ENCODE measurements at regions not wholly inside any gene's neighbourhood (a gene's known extent, or its start where the extent isn't known, plus 50 kb on each side); places are given as distances from the start of the nearest gene placed in this dataset.

GRCh38 chr17:73802871-73803270 is 158.6 kb upstream of the SDK2 start:
- TF ChIP-seq SIN3A (IDR thresholded peaks at IDR 0.05; ENCODE audit: borderline replicate concordance, insufficient read depth, low read length) (no peak), POLR2AphosphoS5 (IDR thresholded peaks at IDR 0.05; ENCODE audit: low read depth, low read length) (no peak), TAF1 (IDR thresholded peaks at IDR 0.05; ENCODE audit: borderline replicate concordance, insufficient read depth, low read length) (no peak), FOXP2 (optimal IDR thresholded peaks at IDR 0.05; ENCODE audit: borderline replicate concordance, extremely low read depth, extremely low read length, insufficient read depth) (no peak), REST (IDR thresholded peaks at IDR 0.05; ENCODE audit: insufficient read depth in 1 of 2, low read depth in 2 of 2, low read length in 2 of 2) (no peak)

GRCh38 chr17:73803964-73804435 is 159.8 kb upstream of the SDK2 start:
- TF ChIP-seq REST (IDR thresholded peaks at IDR 0.05; ENCODE audit: insufficient read depth in 1 of 2, low read depth in 2 of 2, low read length in 2 of 2): no peak

GRCh38 chr17:73806768-73807167 is 162.5 kb upstream of the SDK2 start:
- TF ChIP-seq POLR2AphosphoS5 (IDR thresholded peaks at IDR 0.05; ENCODE audit: low read depth, low read length) (no peak), REST (IDR thresholded peaks at IDR 0.05; ENCODE audit: insufficient read depth in 1 of 2, low read depth in 2 of 2, low read length in 2 of 2) (no peak), TAF1 (IDR thresholded peaks at IDR 0.05; ENCODE audit: borderline replicate concordance, insufficient read depth, low read length) (no peak), FOXP2 (optimal IDR thresholded peaks at IDR 0.05; ENCODE audit: borderline replicate concordance, extremely low read depth, extremely low read length, insufficient read depth) (no peak), SIN3A (IDR thresholded peaks at IDR 0.05; ENCODE audit: borderline replicate concordance, insufficient read depth, low read length) (no peak)

GRCh38 chr17:73813201-73813600 is 169.0 kb upstream of the SDK2 start:
- no peak for TF ChIP-seq FOXP2 (optimal IDR thresholded peaks at IDR 0.05; ENCODE audit: borderline replicate concordance, extremely low read depth, extremely low read length, insufficient read depth)
- TF ChIP-seq POLR2AphosphoS5 (IDR thresholded peaks at IDR 0.05; ENCODE audit: low read depth, low read length): no peak
- no peak for TF ChIP-seq TAF1 (IDR thresholded peaks at IDR 0.05; ENCODE audit: borderline replicate concordance, insufficient read depth, low read length)
- no peak for TF ChIP-seq REST (IDR thresholded peaks at IDR 0.05; ENCODE audit: insufficient read depth in 1 of 2, low read depth in 2 of 2, low read length in 2 of 2)
- TF ChIP-seq SIN3A (IDR thresholded peaks at IDR 0.05; ENCODE audit: borderline replicate concordance, insufficient read depth, low read length): no peak

GRCh38 chr17:73814075-73814474 is 169.8 kb upstream of the SDK2 start:
- no peak for TF ChIP-seq REST (IDR thresholded peaks at IDR 0.05; ENCODE audit: insufficient read depth in 1 of 2, low read depth in 2 of 2, low read length in 2 of 2)
- TF ChIP-seq SIN3A (IDR thresholded peaks at IDR 0.05; ENCODE audit: borderline replicate concordance, insufficient read depth, low read length): no peak
- TF ChIP-seq TAF1 (IDR thresholded peaks at IDR 0.05; ENCODE audit: borderline replicate concordance, insufficient read depth, low read length): no peak
- TF ChIP-seq POLR2AphosphoS5 (IDR thresholded peaks at IDR 0.05; ENCODE audit: low read depth, low read length): no peak
- no peak for TF ChIP-seq FOXP2 (optimal IDR thresholded peaks at IDR 0.05; ENCODE audit: borderline replicate concordance, extremely low read depth, extremely low read length, insufficient read depth)

All from PFSK-1 (cell line).